HepG2 (cell line): ENCODE measurements at regions not wholly inside any gene's neighbourhood (a gene's known extent, or its start where the extent isn't known, plus 50 kb on each side); places are given as distances from the start of the nearest gene placed in this dataset.

Experiments used
- ATAC-seq: fragments of 200-7000 bp; cut with Tn5 transposase; 3 replicates; pipeline ENCODE4 v1.9.1; 2020; ENCODE audit warnings: mild to moderate bottlenecking, moderate library complexity
- BruUV-seq: library from RNA; stranded (reverse); fragments of 400-500 nt; replicated peaks from 2 replicates; lab custom pipeline; 2021; lab: Mats Ljungman, UMichigan
- CTCF ChIA-PET: fragments of 300-600 bp; formaldehyde crosslinking; extraction: SDS; loops from one replicate; lab custom pipeline; 2021; ENCODE audit warnings: low total read pairs, inconsistent platforms, low intra/inter-chr PET ratio; lab: Yijun Ruan, JAX
- POLR2A ChIA-PET: fragments of 350-600 bp; sonication (Branson Sonifier 250); formaldehyde crosslinking; loops from one replicate; lab custom pipeline; 2020; ENCODE audit warnings: antibody characterized with exemption, inconsistent platforms; lab: Yijun Ruan, JAX
- DNase-seq: peaks from one replicate; pipeline ENCODE4 v3.0.0-alpha.2; 2015; ENCODE audit warnings: low spot score
- FAIRE-seq: peaks from 3 replicates; lab custom pipeline; 2011; peaks lifted over from hg19 to GRCh38; lab: Jason Lieb, UNC
- H2AFZ ChIP-seq: one replicate; pipeline ENCODE4 v1.6.1; 2011; ENCODE audit warnings: low read length, inconsistent platforms
- H3K27ac ChIP-seq: fragments of 300-600 bp; 3 replicates; pipeline ENCODE4 v1.8.0; 2011; ENCODE audit warnings: mixed run types, mild to moderate bottlenecking, mixed read lengths, low read length, inconsistent platforms; ENCODE audit not compliant: insufficient read depth; ENCODE audit errors: extremely low read length
- H3K27me3 ChIP-seq, 2 experiments: fragments of 200-600 bp in 1 of 2; 2 replicates in 1 of 2; 3 replicates in 1 of 2; pipeline versions ENCODE4 v1.6.0 to v1.8.0; 2011; ENCODE audit warnings: low read length in 2 of 2, mild to moderate bottlenecking in 2 of 2, moderate library complexity in 2 of 2, inconsistent platforms in 1 of 2; ENCODE audit not compliant: insufficient read depth in 2 of 2, control insufficient read depth in 1 of 2
- H3K36me3 ChIP-seq, 2 experiments: fragments of 200-600 bp in 1 of 2; replicated peaks in 1 of 2; 2 replicates in 1 of 2; 3 replicates in 1 of 2; pipeline versions ENCODE4 v1.5.1 to v1.8.0; 2011; ENCODE audit warnings: low read length in 2 of 2, inconsistent platforms in 1 of 2; ENCODE audit not compliant: insufficient read depth in 2 of 2, control insufficient read depth in 1 of 2
- H3K4me1 ChIP-seq: 2 replicates; pipeline ENCODE4 v1.5.1; 2012; ENCODE audit warnings: low read length, inconsistent platforms; ENCODE audit not compliant: insufficient read depth
- H3K4me2 ChIP-seq: 2 replicates; pipeline ENCODE4 v1.6.0; 2011; ENCODE audit warnings: low read depth, low read length, inconsistent platforms
- H3K4me3 ChIP-seq, 3 experiments: fragments of 200-600 bp in 1 of 3; sonication (generic), shearing (Covaris generic) in 1 of 3; replicated peaks in 1 of 3; 2 replicates each; pipeline ENCODE4 v1.5.1; 2011 to 2016; ENCODE audit warnings: low read length in 3 of 3, inconsistent platforms in 2 of 3, low read depth in 2 of 3, mild to moderate bottlenecking in 2 of 3, control low read depth in 1 of 3, mixed read lengths in 1 of 3; ENCODE audit not compliant: insufficient read depth in 1 of 3
- H3K79me2 ChIP-seq: one replicate; pipeline ENCODE4 v1.6.1; 2011; ENCODE audit warnings: low read length, inconsistent platforms; ENCODE audit not compliant: insufficient read depth
- H3K9ac ChIP-seq: 2 replicates; pipeline ENCODE4 v1.6.0; 2011; ENCODE audit warnings: mild to moderate bottlenecking, low read depth, low read length, inconsistent platforms; ENCODE audit not compliant: insufficient read depth
- H3K9me3 ChIP-seq: 2 replicates; pipeline ENCODE4 v1.5.1; 2012; ENCODE audit warnings: mild to moderate bottlenecking, low read length
- H4K20me1 ChIP-seq: 2 replicates; pipeline ENCODE4 v1.6.0; 2011; ENCODE audit warnings: inconsistent platforms, mild to moderate bottlenecking, low read length, moderate library complexity; ENCODE audit not compliant: insufficient read depth
- FIP1L1 ChIP-seq: fragments of 200-400 bp; formaldehyde crosslinking; IDR thresholded peaks from 2 replicates; pipeline ENCODE4 v1.6.1; 2018; ENCODE audit warnings: low read depth, mild to moderate bottlenecking, low read length, moderate library complexity, borderline replicate concordance; ENCODE audit not compliant: insufficient read depth
- FOXK1 ChIP-seq: sonication (generic); formaldehyde crosslinking; IDR thresholded peaks from 2 replicates; pipeline ENCODE4 v1.4.0; 2020; ENCODE audit warnings: low read depth, missing genetic modification reagents, borderline replicate concordance
- HNF4A ChIP-seq: sonication (generic); formaldehyde crosslinking; IDR thresholded peaks from 2 replicates; pipeline ENCODE4 v1.4.0; 2020; ENCODE audit warnings: missing genetic modification reagents
- MIXL1 ChIP-seq: IDR thresholded peaks from 2 replicates; pipeline ENCODE4 v1.6.1; 2016
- MTF2 ChIP-seq: sonication (generic); formaldehyde crosslinking; IDR thresholded peaks from 2 replicates; pipeline ENCODE4 v1.5.0; 2020; ENCODE audit warnings: missing genetic modification reagents, borderline replicate concordance
- MYC ChIP-seq: sonication (generic); formaldehyde crosslinking; IDR thresholded peaks from 2 replicates; pipeline ENCODE4 v1.9.0; 2021; ENCODE audit warnings: missing genetic modification reagents, borderline replicate concordance
- NFIB ChIP-seq: sonication (generic); formaldehyde crosslinking; IDR thresholded peaks from 2 replicates; pipeline ENCODE4 v1.9.0; 2021; ENCODE audit warnings: missing genetic modification reagents, mild to moderate bottlenecking, borderline replicate concordance
- NFYC ChIP-seq: IDR thresholded peaks from 2 replicates; pipeline ENCODE4 v1.6.1; 2016; ENCODE audit warnings: missing genetic modification reagents, missing compliant biosample characterization
- NR2F2 ChIP-seq: IDR thresholded peaks from 2 replicates; pipeline ENCODE4 v1.6.1; 2012; ENCODE audit warnings: low read depth, inconsistent platforms, borderline replicate concordance
- RARA ChIP-seq: IDR thresholded peaks from 2 replicates; pipeline ENCODE4 v1.6.1; 2016; ENCODE audit warnings: missing genetic modification reagents, missing compliant biosample characterization
- RFX3 ChIP-seq: IDR thresholded peaks from 2 replicates; pipeline ENCODE4 v1.6.1; 2016; ENCODE audit warnings: missing biosample characterization, missing genetic modification reagents
- TBL1XR1 ChIP-seq: fragments of 150-350 bp; IDR thresholded peaks from 2 replicates; pipeline ENCODE4 v1.6.1; 2014; ENCODE audit warnings: borderline replicate concordance, low read length; ENCODE audit not compliant: partially characterized antibody
- ZBTB42 ChIP-seq: sonication (generic); formaldehyde crosslinking; IDR thresholded peaks from 2 replicates; pipeline ENCODE4 v1.5.0; 2020; ENCODE audit warnings: mild to moderate bottlenecking, missing genetic modification reagents
- ZFP62 ChIP-seq: sonication (generic); formaldehyde crosslinking; IDR thresholded peaks from 2 replicates; pipeline ENCODE4 v1.4.0; 2020; ENCODE audit warnings: missing genetic modification reagents
- ZNF33A ChIP-seq: sonication (generic); formaldehyde crosslinking; IDR thresholded peaks from 2 replicates; pipeline ENCODE4 v1.5.1; 2020; ENCODE audit warnings: missing genetic modification reagents, mild to moderate bottlenecking, moderate library complexity, borderline replicate concordance
- ZNF383 ChIP-seq: sonication (generic); formaldehyde crosslinking; IDR thresholded peaks from 2 replicates; pipeline ENCODE4 v1.4.0; 2020; ENCODE audit warnings: missing genetic modification reagents, mild to moderate bottlenecking, borderline replicate concordance
- WGBS: methylation state at CpG from one replicate; pipeline ENCODE4 v1.1.6; 2017; ENCODE audit warnings: low lambda C conversion rate; 5-methylcytosine and 5-hydroxymethylcytosine counted together
- in situ Hi-C: cut with HindIII; loops from 2 replicates; pipeline ENCODE4 v1.10.0; 2017; ENCODE audit warnings: low pct_unique_long_range_greater_than_20kb; ENCODE audit not compliant: extremely low pct_ligation_motif_present
- intact Hi-C: fragments of 100-400 bp; cut with micrococcal nuclease; formaldehyde crosslinking; loops from one replicate; pipeline ENCODE4 v1.10.0; 2022; ENCODE audit not compliant: unreplicated experiment
- TF ChIP-seq, protein P1 (sequence below): sonication (generic); formaldehyde crosslinking; IDR thresholded peaks from 2 replicates; pipeline ENCODE4 v1.8.1; 2023; ENCODE audit warnings: mild to moderate bottlenecking, inconsistent platforms, moderate library complexity, missing genetic modification reagents, borderline replicate concordance
- TF ChIP-seq, protein P2 (sequence below): sonication (generic); formaldehyde crosslinking; IDR thresholded peaks from 2 replicates; pipeline ENCODE4 v1.4.0; 2020; ENCODE audit warnings: missing genetic modification reagents, mild to moderate bottlenecking, borderline replicate concordance
- TF ChIP-seq, protein P3 (sequence below): sonication (generic); formaldehyde crosslinking; IDR thresholded peaks from 2 replicates; pipeline ENCODE4 v1.4.0; 2020; ENCODE audit warnings: missing genetic modification reagents

DNA sequence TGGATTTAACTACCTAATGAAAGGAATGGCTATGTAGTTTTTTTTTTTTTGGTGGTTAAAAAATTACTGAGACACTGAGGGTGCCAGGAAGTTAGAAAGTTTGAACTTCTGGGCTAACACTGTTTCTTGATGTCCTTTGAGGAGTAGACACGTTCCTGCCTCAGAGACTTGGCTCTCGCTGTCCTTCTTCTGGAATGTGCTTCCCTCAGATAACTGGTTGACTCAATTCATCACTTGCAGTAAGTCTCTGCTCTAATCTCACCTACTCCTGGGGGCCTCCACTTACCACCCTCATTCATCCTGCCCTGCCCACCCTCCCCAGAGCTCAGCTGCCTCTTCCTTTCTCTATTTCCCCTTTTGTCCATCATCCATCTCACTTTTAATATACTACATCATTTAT, 167.0 kb downstream of the YTHDC2 start:
- CTCF ChIA-PET: no interaction called here
- no peaks in the 10 kb centered on the region for H3K79me2 ChIP-seq
- BruUV-seq: no TSS peak
- no peak for ATAC-seq
- no peaks in the 10 kb centered on the region for H3K4me1 ChIP-seq
- no peak overlapping the region for H3K4me2 ChIP-seq
- no peak for DNase-seq
- TF ChIP-seq ZNF383 (CRISPR knock-in tag): no peak
- TF ChIP-seq ZNF33A: no peak
- no peak for TF ChIP-seq NR2F2
- TF ChIP-seq, protein P1, sequence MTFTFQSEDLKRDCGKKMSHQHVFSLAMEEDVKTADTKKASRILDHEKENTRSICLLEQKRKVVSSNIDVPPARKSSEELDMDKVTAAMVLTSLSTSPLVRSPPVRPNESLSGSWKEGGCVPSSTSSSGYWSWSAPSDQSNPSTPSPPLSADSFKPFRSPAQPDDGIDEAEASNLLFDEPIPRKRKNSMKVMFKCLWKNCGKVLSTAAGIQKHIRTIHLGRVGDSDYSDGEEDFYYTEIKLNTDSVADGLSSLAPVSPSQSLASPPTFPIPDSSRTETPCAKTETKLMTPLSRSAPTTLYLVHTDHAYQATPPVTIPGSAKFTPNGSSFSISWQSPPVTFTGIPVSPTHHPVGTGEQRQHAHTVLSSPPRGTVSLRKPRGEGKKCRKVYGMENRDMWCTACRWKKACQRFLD (CRISPR knock-in tag): no peak
- no peak for TF ChIP-seq ZFP62
- no peak for TF ChIP-seq ZBTB42 (CRISPR knock-in tag)
- TF ChIP-seq NFYC (CRISPR knock-in tag): no peak
- no peak for TF ChIP-seq TBL1XR1
- TF ChIP-seq, protein P2, sequence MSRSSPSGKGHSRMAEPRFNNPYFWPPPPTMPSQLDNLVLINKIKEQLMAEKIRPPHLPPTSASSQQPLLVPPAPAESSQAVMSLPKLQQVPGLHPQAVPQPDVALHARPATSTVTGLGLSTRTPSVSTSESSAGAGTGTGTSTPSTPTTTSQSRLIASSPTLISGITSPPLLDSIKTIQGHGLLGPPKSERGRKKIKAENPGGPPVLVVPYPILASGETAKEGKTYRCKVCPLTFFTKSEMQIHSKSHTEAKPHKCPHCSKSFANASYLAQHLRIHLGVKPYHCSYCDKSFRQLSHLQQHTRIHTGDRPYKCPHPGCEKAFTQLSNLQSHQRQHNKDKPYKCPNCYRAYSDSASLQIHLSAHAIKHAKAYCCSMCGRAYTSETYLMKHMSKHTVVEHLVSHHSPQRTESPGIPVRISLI: no peak
- TF ChIP-seq MTF2 (CRISPR knock-in tag): no peak
- TF ChIP-seq RFX3 (CRISPR knock-in tag): no peak
- no peak for TF ChIP-seq FIP1L1
- TF ChIP-seq NFIB (CRISPR knock-in tag): no peak
- no peak for TF ChIP-seq FOXK1 (CRISPR knock-in tag)
- no peak for TF ChIP-seq RARA
- no peak for TF ChIP-seq MIXL1
- TF ChIP-seq MYC (CRISPR knock-in tag): no peak
- no peak for TF ChIP-seq HNF4A (CRISPR knock-in tag)
- TF ChIP-seq, protein P3, sequence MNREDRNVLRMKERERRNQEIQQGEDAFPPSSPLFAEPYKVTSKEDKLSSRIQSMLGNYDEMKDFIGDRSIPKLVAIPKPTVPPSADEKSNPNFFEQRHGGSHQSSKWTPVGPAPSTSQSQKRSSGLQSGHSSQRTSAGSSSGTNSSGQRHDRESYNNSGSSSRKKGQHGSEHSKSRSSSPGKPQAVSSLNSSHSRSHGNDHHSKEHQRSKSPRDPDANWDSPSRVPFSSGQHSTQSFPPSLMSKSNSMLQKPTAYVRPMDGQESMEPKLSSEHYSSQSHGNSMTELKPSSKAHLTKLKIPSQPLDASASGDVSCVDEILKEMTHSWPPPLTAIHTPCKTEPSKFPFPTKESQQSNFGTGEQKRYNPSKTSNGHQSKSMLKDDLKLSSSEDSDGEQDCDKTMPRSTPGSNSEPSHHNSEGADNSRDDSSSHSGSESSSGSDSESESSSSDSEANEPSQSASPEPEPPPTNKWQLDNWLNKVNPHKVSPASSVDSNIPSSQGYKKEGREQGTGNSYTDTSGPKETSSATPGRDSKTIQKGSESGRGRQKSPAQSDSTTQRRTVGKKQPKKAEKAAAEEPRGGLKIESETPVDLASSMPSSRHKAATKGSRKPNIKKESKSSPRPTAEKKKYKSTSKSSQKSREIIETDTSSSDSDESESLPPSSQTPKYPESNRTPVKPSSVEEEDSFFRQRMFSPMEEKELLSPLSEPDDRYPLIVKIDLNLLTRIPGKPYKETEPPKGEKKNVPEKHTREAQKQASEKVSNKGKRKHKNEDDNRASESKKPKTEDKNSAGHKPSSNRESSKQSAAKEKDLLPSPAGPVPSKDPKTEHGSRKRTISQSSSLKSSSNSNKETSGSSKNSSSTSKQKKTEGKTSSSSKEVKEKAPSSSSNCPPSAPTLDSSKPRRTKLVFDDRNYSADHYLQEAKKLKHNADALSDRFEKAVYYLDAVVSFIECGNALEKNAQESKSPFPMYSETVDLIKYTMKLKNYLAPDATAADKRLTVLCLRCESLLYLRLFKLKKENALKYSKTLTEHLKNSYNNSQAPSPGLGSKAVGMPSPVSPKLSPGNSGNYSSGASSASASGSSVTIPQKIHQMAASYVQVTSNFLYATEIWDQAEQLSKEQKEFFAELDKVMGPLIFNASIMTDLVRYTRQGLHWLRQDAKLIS (CRISPR knock-in tag): no peak
- TF ChIP-seq, all 625 proteins: peak for 0
- in situ Hi-C loops (no loop called here), intact Hi-C loops (no loop called here)
- FAIRE-seq: no peak
- Histone ChIP-seq H3K36me3 (no peaks in the 10 kb centered on the region), H4K20me1 (no peaks in the 10 kb centered on the region), H3K27me3 (no peaks in the 10 kb centered on the region), H3K4me3 (no peak overlapping the region), H3K9ac (no peak overlapping the region), H2AFZ (no peak overlapping the region), H3K27ac (no peak overlapping the region), H3K9me3 (no peaks in the 10 kb centered on the region)
- POLR2A ChIA-PET: no interaction called here
- 36% methylated on average over 2 of the region's 2 CpGs for WGBS
